DOHH2 (cell line): ENCODE measurements at regions not wholly inside any gene's neighbourhood (a gene's known extent, or its start where the extent isn't known, plus 50 kb on each side); places are given as distances from the start of the nearest gene placed in this dataset.

ENCODE experiments used
- CTCF ChIP-seq: fragments of 200-600 bp; sonication (generic); IDR thresholded peaks from one replicate; pipeline ENCODE4 v1.5.1; 2014; ENCODE audit warnings: antibody characterized with exemption, mild to moderate bottlenecking, low read depth, low read length; ENCODE audit not compliant: poor library complexity, severe bottlenecking
- EZH2phosphoT487 ChIP-seq: fragments of 200-600 bp; sonication (generic); IDR thresholded peaks from 2 replicates; pipeline ENCODE4 v1.6.1; 2017; ENCODE audit warnings: borderline replicate concordance, mild to moderate bottlenecking, antibody characterized with exemption, low read length, moderate library complexity, mixed read lengths

GRCh38 chr10:63758080-63758479 is 236.9 kb downstream of the REEP3 start:
- TF ChIP-seq CTCF (no peak), EZH2phosphoT487 (no peak)
